Fibroblast of lung (primary cell): ENCODE measurements at regions not wholly inside any gene's neighbourhood (a gene's known extent, or its start where the extent isn't known, plus 50 kb on each side); places are given as distances from the start of the nearest gene placed in this dataset.

Source experiments
- CTCF ChIP-seq, 2 donors: IDR thresholded peaks in 1 of 2; conservative IDR thresholded peaks in 1 of 2; 1 replicate in 1 of 2; 2 replicates in 1 of 2; pipeline ENCODE4 v1.5.1; 2011 to 2012; ENCODE audit warnings: low read length in 2 of 2, control low read depth in 1 of 2, inconsistent platforms in 1 of 2, low read depth in 1 of 2, mild to moderate bottlenecking in 1 of 2
- EZH2 ChIP-seq: IDR thresholded peaks from 2 replicates; pipeline ENCODE4 v1.5.1; 2012; ENCODE audit warnings: low read length, control low read depth, mild to moderate bottlenecking; ENCODE audit errors: missing control alignments

GRCh38 chr2:65487404-65487803, 55.0 kb upstream of the SPRED2 start:
- TF ChIP-seq CTCF (conservative IDR thresholded peaks at IDR 0.05 in 1 of 2, IDR thresholded peaks at IDR 0.05 in 1 of 2; ENCODE audit: low read depth in 1 of 2, low read length in 2 of 2), result no peak
- TF ChIP-seq EZH2, result no peak
